Type B pancreatic cell (in vitro differentiated cells): ENCODE measurements at regions not wholly inside any gene's neighbourhood (a gene's known extent, or its start where the extent isn't known, plus 50 kb on each side); places are given as distances from the start of the nearest gene placed in this dataset.

Experiments used
- DNase-seq: peaks from one replicate; pipeline ENCODE4 v3.0.0; 2021; ENCODE audit warnings: mixed read lengths; ENCODE audit not compliant: unreplicated experiment; ENCODE audit errors: extremely low spot score
- H3K27ac Mint-ChIP-seq: 2 replicates; pipeline ENCODE4 v1.8.0; 2021; ENCODE audit warnings: mild to moderate bottlenecking, mixed read lengths
- H3K27me3 Mint-ChIP-seq: 2 replicates; pipeline ENCODE4 v1.8.0; 2021; ENCODE audit warnings: mixed read lengths
- H3K36me3 Mint-ChIP-seq: 2 replicates; pipeline ENCODE4 v1.8.0; 2021; ENCODE audit warnings: mixed read lengths
- H3K4me1 Mint-ChIP-seq: one replicate; pipeline ENCODE4 v1.8.0; 2021; ENCODE audit warnings: mixed read lengths; ENCODE audit not compliant: unreplicated experiment
- H3K4me3 Mint-ChIP-seq: 2 replicates; pipeline ENCODE4 v1.8.0; 2021; ENCODE audit warnings: mild to moderate bottlenecking, mixed read lengths
- H3K9me3 Mint-ChIP-seq: 2 replicates; pipeline ENCODE4 v1.8.0; 2021; ENCODE audit warnings: mixed read lengths
- CTCF ChIP-seq: fragments of 200-600 bp; sonication (generic); conservative IDR thresholded peaks from 2 replicates; pipeline ENCODE4 v1.5.0; 2021; ENCODE audit warnings: antibody characterized with exemption, mild to moderate bottlenecking

DNA sequence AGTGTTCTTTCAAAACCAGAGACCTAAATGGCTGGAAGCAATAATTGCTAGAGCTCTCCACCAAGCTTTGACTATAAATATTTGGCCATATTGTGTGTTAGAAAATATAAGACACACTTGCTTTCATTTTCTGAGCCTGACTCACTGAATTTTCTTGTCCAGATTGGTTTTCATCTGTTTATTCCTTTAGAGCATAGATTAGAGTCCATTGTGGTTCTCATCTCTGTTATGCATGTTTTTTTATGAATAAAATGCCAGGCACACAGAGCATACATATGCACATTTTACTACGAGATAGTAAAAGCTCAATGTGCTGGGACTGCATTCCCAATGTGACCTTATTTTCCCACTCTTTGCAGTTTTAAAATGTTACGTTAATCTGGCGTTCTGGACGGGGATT, 115.3 kb upstream of the MLIP start:
- DNase-seq: no peak
- no peaks in the 10 kb centered on the region for H3K4me1 Mint-ChIP-seq
- H3K27ac Mint-ChIP-seq: no peak overlapping the region
- H3K36me3 Mint-ChIP-seq: no peaks in the 10 kb centered on the region
- TF ChIP-seq CTCF: no peak
- peaks cover 7% of the 10 kb centered on the region for H3K27me3 Mint-ChIP-seq
- no peaks in the 10 kb centered on the region for H3K9me3 Mint-ChIP-seq
- no peak overlapping the region for H3K4me3 Mint-ChIP-seq

DNA sequence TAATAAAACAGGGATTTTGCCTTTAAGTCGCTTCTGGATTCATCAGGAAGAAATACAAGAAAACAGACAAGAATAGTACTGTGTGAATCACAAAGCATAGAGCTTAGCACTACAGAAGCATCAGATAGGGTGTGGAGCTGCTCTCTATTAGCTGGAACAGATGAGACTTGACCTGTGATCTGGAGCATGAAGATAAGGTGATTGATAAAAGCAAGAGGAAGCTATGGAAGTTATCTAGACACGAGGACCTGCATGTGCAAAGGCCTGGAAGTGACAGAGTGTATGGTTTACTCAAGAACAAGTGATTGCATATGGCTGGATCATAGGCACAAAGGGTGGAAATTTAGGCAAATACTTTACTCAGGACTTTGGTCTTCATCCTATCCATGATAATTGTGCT, 112.9 kb upstream of the MLIP start:
- Mint-ChIP-seq H3K36me3 (no peaks in the 10 kb centered on the region), H3K27me3 (peaks cover 19% of the 10 kb centered on the region), H3K4me3 (no peak overlapping the region), H3K9me3 (no peaks in the 10 kb centered on the region), H3K4me1 (peaks cover 5% of the 10 kb centered on the region), H3K27ac (no peak overlapping the region)
- TF ChIP-seq CTCF: no peak
- no peak for DNase-seq

DNA sequence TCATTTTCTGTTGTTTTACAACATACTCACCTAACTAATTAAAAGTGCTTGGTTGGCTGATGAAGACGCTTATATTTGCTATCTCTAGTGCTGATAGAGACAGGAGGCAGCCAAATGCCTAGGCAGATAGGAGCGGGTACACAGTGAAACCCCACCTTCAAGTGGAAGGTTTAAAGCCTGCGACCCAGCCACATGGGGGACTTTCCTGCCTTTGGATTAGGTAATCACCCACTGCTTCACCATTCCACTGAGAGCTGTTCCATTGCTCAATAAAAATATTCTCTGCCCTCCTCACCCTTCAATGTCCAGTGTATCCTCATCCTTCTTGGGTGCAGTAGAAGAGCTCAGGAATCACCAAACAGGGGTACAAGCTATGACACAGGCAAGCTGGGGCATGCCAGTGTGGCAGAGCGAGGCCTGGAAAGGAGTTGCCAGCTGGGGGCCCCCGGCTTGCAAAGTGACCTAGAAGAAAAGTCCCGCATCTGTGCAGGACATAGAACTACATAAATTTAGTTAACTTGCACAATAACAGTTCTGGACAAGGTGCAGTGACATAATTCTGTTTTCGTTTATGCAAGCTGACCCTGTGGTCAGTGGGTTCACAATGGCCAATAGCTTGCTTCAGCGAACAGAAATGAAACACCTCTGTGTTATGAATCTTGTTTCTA, 112.0 kb upstream of the MLIP start:
- no peak for TF ChIP-seq CTCF
- no peaks in the 10 kb centered on the region for H3K9me3 Mint-ChIP-seq

DNA sequence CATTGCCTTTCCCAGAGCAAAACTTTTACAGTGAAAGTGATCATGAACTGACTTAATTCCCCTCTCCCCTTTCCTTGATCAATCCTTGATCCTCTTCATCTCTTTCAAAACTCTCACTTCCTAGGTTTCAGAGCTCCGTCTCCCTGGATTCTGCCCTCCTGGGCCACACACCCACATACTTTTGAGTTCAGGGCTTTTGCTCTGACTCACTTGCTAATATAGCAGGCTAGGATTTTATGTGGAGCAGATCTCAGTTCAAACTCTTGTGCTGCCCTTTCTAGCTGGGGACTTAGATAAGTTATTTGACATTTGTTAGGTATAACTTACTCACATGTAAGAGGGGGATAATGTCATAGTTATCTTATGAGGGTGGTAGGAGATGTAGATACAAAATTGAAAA, 109.1 kb upstream of the MLIP start:
- TF ChIP-seq CTCF: no peak
- no peak overlapping the region for H3K27ac Mint-ChIP-seq
- H3K27me3 Mint-ChIP-seq: peaks cover 20% of the 10 kb centered on the region
- no peak overlapping the region for H3K4me3 Mint-ChIP-seq
- no peak for DNase-seq
- H3K4me1 Mint-ChIP-seq: peaks cover 5% of the 10 kb centered on the region
- H3K9me3 Mint-ChIP-seq: no peaks in the 10 kb centered on the region
- H3K36me3 Mint-ChIP-seq: no peaks in the 10 kb centered on the region

More for the DNA sequence above, 112.0 kb upstream of the MLIP start:
- Mint-ChIP-seq H3K27me3 (peaks cover 20% of the 10 kb centered on the region), H3K4me3 (no peak overlapping the region), H3K36me3 (no peaks in the 10 kb centered on the region), H3K27ac (no peak overlapping the region), H3K4me1 (peaks cover 5% of the 10 kb centered on the region)
- no peak for DNase-seq

DNA sequence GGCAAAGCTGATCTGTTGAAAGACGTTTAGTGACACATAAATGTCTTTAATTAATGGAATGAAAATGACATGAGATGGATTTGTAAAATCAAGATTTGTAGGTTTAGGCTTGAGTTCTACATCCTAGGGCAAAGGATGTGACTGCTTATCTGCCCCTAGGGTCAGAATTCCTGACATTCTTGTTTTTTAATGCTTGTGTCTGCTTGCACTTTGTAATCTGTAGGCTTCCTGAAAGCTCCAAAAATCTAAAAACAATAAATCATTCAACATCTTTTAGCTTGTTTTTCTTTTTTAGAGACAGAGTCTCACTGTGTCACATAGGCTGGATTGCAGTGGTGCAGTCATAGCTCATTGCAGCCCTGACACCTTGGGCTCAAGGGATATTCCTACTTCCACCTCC, 107.9 kb upstream of the MLIP start:
- peaks cover 20% of the 10 kb centered on the region for H3K27me3 Mint-ChIP-seq
- DNase-seq: no peak
- H3K4me3 Mint-ChIP-seq: no peak overlapping the region

More for the DNA sequence above, 107.9 kb upstream of the MLIP start:
- no peak overlapping the region for H3K27ac Mint-ChIP-seq
- H3K36me3 Mint-ChIP-seq: no peaks in the 10 kb centered on the region
- peaks cover 5% of the 10 kb centered on the region for H3K4me1 Mint-ChIP-seq
- no peak for TF ChIP-seq CTCF
- no peaks in the 10 kb centered on the region for H3K9me3 Mint-ChIP-seq
